ENCODE measurements at regions not wholly inside any gene's neighbourhood (a gene's known extent, or its start where the extent isn't known, plus 50 kb on each side); places are given as distances from the start of the nearest gene placed in this dataset.

- TF ChIP-seq CTCF (conservative IDR thresholded peaks at IDR 0.05; ENCODE audit: low read length) = no peak
- TF ChIP-seq EZH2phosphoT487 (IDR thresholded peaks at IDR 0.05; ENCODE audit: borderline replicate concordance) = no peak
Measured at GRCh38 chr21:23930565-23930964, 1676.7 kb downstream of the MRPL39 start.

All from Loucy (cell line).